T-helper 2 cell treated with Interferon-gamma antibody and Interleukin-4, amounts not matched to agents 100 ng/mL and 5 ng/mL, for 36 hours (primary cell): ENCODE measurements at regions not wholly inside any gene's neighbourhood (a gene's known extent, or its start where the extent isn't known, plus 50 kb on each side); places are given as distances from the start of the nearest gene placed in this dataset.

Experiments
- intact Hi-C: fragments of 100-400 bp; cut with micrococcal nuclease; formaldehyde crosslinking; loops from one replicate; pipeline ENCODE4 v1.15.1; 2023

DNA sequence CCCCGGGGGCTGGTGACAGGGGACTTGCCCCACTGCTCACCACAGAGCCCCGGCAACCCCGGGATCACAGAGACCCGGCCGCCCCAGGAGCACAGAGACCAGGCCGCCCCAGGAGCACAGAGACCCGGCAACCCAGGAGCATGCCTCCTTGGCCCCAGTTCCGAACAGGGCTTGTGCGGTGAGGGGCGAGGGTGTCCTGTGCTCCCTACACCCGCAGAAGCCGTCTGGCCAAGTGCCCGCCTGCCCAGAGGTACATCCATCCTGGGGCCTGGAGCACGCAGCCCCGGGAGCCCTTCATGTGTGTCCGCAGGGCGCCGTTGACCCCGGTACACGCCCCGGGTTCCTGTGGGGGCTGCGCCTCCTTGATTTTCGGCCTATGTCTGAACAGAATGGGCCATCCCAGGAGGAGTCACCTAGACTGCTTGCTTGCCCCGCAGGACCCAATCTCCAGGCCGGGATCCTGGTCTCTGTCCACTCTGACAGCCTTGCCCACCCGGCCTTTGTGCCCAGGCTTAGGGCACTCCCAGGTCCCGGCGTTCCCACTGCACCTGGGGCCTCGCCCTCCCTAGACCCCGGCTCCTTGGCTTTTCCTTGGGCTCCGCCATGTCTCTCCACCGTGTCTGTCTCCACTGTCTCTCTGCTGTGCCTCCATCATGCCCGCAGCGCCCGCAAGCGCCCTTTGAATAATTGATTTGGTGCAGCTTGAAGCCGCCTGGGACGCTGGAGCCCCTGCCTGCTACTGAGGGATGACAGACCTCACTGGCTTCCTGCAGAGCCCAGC is 219.8 kb downstream of the ERMARD start:
- intact Hi-C loops: no loop called here

DNA sequence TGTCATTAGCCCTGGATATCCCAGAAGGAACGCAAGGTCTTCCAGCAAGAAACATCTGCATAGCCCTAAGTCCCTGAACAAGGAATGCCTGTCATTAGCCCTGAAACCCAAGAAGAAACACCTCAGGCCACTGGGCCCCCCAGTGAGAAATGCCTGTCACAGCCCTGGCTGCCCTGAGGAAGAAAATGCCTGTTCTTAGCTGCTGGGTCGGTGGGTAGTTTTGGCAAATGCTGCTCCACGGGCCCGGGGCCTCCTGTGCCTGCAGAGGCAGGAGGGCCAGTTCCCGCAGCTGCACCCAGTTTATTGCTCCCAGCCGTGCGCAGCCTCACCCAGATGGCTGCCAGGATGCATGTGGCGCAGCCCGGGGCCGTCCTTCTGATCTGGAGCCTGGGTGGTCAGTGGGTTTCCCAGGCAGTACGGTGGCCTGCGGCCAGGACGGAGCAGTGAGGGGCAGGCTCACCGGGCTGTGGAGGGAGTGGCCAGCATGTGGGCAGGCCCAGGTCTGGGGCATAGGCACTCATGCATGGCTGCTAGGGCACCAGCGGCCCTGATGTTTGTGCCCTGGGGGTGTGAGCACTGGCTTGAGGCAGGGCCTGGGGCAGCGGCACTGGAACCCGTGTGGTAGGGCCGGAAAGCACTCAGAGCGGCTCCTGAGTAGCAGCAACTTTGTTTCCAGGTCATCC is 219.0 kb downstream of the ERMARD start:
- intact Hi-C loops: no loop called here

DNA sequence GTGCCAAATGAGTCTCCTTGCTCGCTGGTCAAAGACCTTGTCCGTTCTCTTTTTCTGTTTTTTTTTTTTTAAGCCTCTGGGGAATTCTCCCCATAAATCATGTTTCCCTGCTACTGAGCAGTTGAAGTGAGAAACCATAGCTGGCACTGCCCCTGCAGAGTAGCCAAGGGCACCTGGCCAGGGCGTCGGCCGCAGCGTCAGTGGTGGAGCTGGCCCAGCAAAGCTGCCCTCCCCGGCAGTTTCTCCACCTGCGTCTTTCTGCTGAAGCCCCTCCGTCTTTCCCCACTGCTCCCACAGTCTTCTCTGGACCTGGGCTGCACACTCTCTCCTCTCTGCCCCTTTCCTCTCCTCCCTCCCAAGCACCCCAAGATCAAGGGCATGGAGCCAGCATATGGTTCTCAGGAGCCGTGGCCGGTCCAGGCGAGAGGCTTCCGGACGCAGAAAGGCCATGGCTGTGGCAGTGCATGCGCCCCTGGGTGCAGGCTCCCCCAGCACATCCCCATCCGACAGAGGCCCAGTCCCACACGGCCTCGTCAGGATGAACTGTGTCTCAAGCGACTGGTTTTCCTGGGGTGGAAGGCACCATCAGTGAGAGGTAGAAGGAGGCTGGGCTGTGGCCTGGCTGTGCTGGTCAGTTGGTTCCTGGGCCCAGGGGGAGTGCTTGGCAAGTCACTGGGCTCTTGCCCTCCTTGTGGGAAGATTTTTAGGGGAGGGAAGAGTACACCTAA is 218.1 kb downstream of the ERMARD start:
- intact Hi-C loops: no loop called here

DNA sequence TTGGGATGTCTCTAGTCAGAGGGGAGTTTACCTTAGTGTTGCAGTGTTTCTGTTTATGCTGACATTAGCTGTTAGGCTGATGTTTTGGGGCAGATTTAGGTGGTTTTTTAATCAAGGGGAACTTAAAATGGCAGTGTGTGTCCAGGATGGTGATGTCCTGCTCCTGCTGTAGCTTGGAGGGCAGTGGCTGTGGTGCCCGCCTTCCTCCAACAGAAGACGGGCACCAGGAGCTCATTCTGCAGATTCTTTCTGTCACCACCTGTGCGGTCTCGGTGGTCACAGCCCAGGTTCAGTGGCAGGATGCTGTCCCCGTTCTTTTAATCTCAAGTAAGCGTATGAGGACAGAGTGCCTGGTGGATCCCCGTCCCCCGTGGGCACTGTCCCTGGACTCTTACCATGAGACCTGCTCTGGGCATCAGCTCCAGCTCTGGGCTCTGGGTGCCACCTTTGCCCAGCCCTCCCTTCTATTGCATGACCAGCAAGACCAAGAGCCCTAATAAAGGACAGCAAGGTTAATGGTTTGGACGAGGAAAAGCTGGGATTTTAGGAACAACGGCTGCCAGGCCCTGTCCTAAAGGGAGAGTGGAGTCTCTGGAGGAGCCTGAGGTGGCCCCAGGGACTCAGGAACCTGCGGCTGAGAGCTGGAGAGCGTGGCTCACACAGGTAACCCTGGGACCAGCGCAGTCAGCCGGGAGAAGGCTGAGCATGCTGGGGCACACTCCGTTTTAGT is 217.3 kb downstream of the ERMARD start:
- intact Hi-C loops: no loop called here

DNA sequence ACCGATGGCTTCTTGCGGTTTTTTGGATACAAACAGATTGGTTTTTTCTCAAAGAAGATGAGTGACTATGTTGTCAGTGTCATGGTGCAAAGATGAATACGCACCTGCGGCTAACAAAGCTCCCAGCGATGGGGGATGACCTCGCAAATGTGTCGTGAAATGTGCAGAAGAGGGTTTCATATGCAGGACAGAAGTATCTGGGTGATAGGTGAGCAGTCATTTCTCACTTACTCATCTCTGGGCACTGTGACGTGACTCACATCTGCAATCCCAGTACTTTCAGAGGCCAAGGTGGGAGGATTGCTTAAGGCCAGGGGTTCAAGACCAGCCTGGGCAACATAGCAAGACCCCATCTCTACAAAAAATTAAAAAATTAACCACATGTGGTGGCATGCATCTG is 216.3 kb downstream of the ERMARD start:
- intact Hi-C loops: no loop called here

DNA sequence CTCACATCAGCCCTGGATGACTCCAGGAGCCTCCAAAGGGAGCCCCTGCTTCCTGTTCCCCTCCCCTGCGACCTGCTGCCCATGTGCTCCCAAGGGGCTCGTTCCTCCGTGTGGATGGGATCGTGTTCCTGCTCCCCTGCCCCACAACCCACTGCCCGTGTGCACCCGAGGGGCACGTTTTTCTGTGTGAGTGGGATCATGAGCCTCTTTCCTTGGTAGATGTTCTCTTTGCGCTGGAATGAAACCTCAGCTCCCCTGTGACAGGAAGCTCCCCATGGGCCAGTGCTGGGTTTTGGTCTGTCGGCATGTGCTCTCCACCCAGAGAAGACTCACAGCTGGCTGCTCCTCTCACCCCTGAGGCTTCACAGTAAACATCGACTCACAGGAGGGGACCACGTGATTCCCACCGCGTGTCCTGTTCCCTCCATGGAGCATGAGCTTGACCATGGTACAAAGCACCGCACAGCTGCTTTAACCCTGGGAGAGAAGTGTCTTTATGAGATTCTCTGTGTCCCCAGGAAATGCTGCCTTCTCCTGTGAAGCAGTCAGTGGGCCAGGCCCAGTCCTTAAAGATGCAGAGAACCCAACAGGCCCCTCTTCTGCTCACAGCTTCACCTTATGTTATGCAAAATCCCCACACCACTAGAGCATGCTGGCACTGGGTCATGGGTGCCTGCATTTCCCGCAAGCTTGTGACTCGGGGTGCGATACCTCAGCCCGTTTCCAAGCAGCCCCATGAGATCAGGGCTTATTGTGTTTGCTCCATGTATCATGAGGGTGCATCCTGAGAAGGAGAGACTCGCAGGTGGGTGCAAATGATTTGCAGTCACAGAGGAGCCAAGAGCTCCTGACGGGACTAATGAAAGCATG is 215.1 kb downstream of the ERMARD start:
- intact Hi-C loops: no loop called here

DNA sequence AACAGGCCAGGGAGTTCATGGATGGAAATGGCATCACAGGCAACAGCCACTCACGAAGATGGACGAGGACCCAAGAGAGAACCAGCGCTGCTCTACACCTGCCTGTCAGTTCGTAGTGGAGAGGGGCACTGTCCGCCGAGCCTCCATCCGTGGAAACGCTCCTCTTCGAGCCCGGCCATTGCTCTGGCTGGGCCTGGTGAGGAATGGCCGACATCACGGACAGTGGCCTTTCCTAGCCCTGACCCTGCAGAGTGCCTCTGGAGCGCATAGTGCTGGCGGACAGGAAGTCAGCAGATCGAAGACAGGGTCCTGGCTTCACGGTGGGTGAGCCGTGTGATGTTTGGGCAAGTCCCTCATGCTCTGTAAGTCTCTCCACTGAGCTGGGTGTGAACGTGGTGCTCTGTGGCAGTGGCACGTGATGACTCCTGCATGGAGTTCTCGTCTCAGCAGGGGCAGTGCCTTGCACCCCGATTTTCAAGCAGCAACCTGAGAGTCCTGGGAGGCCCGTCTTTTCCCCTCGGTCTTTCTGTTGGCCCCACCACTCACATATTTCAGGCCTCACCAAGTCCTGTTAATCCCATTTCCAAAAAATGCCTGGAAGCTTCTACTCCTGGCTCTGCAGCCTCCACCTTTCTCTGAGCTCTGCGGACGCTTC is 214.4 kb downstream of the ERMARD start:
- intact Hi-C loops: no loop called here

DNA sequence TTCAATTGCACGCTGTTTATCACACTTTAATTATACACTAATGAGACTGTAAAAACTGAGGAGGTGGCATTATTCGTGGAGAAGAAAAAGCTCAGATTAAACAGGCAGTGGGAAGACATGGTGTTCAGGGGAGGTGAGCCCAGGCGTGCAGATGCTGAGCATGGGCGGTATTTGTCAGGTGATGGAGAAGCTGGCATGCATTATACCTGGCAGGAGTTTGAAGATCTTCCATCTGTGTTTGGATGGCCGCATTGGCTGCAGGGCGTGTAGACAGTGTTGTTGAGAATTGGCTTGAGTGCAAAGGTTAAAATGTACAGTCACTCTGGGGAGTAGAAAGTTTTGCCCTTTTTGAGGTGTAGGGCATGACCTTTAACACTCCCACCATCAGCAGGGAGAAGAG is 213.8 kb downstream of the ERMARD start:
- intact Hi-C loops: no loop called here

DNA sequence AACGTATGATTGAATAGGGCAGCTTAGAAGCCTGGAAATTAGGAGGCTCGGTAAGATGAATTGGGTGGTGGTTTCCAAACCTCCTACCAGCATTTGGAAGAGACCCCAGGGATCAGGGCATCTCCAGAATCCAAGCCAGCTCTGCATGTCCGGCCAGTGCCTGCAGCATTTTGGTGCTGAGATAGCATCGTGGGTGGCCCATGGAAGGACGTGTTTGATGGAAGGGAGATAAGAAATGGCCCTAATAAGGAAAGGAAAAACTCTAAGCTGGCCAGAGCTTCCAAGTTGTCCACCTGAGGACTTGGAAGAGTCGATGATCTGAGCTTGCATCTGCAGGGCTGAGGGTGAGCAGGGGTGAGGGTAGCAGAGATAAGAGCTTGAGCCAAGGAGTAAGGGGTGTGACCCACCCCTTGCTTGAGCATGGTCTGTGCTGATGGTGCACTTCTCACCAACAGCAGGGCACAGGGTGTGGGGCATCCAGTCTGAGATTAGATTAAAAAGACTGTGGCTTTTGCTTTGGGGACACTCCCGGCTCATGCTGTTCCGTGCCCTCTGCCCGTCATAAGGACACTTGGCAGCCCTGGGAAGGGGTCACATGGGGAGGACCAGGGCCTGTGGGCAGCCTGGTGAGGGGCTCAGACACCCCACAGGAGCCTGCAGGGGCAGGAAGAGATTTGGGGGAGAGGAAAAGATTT is 213.2 kb downstream of the ERMARD start:
- intact Hi-C loops: no loop called here

DNA sequence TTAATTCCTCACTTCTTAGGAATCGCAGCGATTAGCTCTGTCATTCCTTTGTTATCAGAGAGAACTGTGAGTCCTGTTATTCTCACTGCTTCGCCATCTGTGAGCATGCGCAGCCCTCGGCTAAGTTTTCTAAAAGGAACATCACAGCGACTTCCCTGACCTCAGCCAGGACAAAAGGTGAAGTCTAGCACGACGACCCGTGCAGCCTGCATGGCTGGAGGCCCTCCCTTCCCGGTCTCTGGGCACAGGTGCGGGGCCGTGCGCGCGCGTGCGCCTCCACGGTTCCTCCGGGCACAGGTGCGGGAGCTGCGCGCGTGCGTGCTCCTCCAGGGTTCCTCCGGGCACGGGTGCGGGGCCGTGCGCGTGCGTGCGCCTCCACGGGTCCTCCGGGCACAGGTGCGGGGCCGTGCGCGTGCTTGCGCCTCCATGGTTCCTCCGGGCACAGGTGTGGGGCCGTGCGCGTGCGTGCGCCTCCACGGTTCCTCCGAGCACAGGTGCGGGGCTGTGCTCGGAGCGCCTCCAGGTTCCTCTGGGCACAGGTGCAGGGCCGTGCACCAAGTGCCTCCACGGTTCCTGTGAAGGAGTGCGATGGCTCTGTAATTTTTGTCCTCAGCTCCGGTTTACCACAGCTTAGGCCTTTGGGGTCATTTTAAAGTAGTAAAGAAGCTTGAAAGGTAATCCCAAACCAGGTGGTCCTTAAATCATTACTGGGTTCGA is 212.3 kb downstream of the ERMARD start:
- intact Hi-C loops: no loop called here

DNA sequence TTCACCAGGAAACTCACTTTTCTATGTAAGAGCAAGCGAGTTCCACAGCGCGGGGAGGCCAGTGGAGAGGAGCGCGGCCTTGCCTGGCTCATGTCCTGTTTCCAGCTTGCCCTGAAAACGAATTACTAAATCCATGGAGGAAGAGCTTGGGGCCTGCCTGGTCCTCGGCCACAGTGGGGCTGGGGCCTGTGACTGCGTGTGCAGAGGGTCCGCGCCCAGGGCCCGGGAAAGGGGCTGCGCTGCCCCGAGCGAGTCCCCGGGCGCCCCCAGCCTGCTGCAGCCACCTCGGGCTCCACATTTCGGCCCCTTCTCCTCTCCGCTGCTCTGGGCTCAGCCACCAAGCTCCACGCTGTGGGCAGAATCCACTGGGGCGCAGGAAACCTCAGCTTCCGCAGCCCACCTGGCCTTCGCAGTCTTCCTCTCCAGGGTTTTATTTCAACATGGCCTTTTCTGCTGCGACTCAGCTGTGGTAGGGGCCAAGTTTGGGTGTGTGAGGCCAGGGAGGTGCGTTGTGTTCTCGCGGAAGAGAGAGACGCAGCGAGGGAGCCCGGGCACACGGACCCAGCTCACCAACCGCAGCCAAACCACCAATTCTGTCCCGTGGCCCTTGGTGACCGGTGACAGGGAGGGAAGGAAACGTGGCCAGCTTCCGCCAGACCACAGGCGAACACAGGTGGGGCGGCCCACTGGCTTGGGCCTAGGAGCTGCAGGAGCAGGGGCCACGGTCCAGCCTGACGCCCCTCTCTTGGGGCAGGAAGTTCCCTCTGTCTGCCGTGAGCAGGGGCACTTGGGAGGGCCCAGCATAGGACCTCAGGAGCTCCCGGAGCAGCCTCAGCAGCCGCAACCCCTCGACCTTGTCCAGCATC is 211.4 kb downstream of the ERMARD start:
- intact Hi-C loops: no loop called here

DNA sequence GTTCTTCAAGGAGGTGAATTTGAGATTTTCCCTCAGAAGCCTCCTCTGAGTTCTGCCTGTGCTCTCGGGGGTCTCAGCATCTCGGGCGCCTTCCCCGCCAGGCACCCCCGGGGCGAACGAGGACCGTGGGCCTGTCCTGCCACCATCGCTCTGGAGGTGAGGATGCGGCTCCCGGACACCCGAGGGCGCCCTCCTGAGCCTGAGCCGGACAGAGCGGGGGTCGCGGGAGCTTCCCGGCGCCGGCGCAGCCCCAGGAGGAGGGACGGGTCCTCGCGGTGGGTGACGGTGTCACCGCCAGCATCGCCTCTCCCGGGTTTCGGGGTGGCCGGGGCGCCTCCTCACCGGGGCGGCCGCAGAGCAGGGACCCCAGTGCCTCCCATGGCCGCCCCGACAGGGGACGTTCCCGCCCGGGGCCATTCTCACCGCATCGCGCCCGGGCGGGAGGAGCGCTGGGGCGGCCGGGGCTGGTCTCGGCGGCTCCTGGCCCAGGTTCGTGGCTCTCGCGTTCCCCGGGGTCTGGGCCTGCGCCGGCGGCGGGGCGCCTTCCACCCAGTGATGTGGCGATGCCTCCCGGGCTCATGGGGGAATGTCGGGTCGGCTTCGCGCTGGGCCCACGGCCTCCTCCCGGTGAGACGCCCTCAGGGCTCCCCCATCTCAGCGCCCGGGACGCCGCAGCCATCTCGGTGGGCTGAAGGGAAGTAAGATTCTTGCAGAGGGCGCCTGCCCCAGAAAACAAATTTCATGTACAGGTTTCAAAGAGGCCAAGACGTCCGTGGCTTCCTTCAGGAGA is 210.5 kb downstream of the ERMARD start:
- intact Hi-C loops: no loop called here

DNA sequence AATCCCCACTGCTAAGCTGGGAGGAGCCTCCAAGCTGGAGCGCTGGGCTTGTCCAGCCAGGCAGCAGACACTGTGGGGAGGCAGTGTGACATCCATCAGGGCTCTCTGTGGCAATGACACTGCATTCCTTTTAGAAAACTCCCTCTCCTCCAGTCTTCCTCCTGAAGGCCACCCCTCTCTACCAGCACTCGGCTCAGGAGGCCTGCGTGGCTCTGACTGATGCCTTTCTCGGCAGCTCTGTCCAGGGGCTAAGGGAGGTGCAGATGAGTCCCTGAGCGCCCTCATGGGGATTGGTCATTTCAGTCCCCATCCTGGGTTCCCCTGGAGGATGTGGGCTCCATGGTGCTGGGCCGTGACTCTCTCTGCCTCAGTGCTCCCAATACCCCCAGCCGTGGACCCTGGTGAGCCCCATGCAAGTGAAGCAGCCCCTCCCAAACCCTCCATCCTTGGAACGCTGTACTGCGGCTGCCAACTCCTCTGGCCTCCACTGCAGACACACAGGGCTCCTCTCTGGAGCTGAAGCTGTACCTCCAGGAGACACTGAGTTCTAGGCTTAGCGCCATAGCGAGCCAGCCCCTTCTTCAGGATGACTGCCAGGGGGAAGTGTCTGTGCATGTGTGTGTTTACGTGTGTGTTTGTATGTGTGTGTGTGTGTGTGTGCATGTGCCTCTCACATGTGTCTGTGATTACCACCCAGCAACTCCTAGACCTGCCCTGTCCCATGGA is 209.6 kb downstream of the ERMARD start:
- intact Hi-C loops: no loop called here

DNA sequence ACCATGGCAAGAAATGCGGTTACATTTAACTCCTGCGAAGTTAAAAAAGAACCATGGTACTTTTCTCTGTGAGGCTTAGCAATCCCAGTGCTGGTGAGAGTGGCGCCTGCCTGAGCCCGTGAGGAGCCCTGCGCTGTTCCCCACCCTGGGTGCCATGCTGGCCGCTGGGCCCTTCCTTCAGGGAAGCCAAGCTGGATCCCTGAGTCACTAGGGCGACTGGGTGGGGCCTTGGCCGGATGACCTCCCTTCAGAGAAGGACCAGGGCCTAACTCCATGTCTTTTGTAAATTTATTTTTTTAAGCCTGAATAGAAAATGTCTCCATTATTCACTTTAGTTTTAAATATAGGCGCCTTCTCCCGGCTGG is 209.1 kb downstream of the ERMARD start:
- intact Hi-C loops: no loop called here

DNA sequence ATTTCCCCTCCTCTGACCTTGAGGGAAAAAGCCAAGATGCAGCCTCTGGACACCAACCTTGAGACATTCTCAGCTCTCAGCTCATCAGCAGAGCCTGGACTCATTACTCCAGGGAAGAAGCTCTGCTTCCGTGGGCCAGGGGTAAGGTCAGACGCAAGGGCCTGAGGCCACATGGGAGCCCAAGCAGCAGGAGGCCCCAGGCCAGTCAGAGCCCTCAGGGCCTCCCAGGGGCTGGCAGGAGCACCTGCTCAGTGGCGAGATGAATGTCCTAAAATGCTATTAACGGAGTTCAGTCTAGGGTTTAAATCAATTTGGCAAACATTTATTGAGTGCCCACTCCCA is 208.6 kb downstream of the ERMARD start:
- intact Hi-C loops: no loop called here

DNA sequence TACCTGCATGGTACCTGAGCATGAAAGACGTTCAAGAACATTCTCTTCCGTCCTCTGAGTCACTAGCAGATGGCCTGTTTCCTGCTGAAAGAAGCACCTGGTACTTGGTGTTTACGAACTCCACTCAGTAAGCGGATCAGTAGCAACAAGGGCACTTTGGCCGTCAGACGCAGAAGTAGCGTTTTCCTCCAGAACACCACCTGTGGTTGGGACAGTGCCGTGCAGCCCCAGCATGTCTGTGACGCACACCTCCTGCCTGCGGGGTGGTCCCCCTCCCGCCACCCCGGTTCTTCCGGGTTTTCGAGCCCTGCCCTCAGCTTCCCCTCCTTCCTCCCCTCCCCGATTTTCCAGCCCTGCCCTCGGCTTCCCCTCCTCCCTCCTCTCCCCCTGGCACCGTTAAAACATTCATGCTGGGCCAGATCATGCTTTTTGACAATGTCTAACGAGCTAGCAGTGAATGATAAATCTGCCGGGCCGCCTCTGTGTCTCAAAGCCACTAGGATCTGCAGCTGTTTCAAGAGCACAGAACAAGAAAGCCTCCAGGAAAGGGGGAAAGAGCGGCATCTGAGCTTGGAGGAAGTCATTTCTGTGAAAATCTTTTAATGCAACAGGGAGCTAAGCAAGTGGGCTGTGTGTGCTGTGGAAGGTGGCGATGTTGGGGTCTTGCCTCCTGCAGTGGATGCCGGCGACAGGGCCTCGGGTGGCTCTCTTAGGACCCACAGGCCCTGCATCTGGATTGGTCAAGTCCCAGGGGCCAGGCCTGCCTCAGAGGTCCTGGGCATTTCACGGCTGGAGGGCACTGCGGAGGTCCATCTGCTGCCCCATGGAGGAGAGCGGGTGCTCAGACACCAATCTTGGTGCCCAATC is 207.9 kb downstream of the ERMARD start:
- intact Hi-C loops: loop anchor here (10.0 kb wide), 2 partner anchors 125 to 335 kb away; partner anchors contain the start of gene DLL1
